GM21367 (cell line): ENCODE measurements at regions not wholly inside any gene's neighbourhood (a gene's known extent, or its start where the extent isn't known, plus 50 kb on each side); places are given as distances from the start of the nearest gene placed in this dataset.

ENCODE experiments used
- ATAC-seq: cut with Tn5 transposase; IDR thresholded peaks from one replicate; pipeline ENCODE4 v1.9.1; 2021; ENCODE audit not compliant: unreplicated experiment

- ATAC-seq, result no peak
These were observed 253.0 kb downstream of the IRS2 start for GRCh38 chr13:109533350-109533749.

GRCh38 chr13:109529964-109530363, 256.4 kb downstream of the IRS2 start:
- no peak for ATAC-seq

DNA sequence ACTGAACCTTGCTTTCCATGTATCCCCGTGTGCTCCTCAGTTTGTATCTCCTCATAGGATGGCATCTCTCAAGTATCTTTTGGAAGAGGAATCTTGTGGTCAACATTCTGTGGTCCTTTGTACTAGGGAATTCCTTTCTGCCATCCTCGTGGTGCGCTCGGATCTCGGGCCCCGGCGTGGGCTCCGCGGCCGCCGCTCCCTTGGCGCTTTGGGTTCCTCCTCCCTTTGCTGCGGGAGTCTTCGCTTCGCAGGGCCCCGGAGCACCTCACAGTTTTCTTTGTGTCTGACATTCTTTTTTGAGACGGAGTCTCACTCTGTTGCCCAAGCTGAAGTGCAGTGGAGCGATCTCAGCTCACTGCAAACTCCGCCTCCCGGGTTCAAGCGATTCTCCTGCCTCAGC, 264.7 kb downstream of the IRS2 start:
- ATAC-seq, result no peak

DNA sequence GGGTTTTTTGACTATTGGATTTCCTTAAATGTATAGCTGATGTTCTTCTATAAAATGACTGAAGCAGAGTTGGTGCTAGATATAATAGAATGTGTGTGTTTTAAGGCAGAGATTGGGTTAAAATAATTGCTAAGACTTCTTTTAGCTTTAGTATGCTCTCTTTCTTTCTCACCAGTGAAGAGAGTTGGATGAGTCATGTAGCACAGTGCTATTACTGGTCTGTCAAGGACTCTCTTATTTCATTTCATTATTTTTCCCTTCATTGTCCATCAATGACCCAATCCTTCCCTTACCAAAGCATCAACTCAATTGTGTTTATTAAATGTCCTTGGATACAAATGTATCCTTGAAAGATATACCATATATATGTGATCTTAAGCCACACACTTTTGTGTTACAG, 268.9 kb downstream of the IRS2 start:
- ATAC-seq, result no peak

DNA sequence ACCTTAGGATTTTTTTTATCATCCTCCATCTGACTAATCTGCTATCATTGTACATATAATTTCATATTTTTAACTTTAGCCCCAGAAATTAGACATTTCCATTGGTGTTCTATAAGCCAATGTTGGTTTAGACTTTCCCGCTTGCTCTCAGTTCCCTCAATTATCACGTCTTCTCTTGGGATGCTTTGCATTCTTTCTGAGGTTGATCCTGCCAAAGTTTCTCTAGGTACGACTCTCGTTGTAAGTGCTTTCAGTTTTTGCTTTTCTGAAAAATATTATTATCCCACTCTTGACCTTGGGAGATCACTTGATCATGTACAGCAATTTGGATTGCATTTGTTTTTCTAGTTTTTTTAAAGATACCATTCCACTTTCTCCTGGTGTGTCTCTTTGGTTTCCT, 270.2 kb downstream of the IRS2 start:
- ATAC-seq, result no peak

- no peak for ATAC-seq
These were observed 276.4 kb downstream of the IRS2 start for GRCh38 chr13:109510013-109510412.

- no peak for ATAC-seq
These were observed 277.1 kb downstream of the IRS2 start for GRCh38 chr13:109509154-109509900.

DNA sequence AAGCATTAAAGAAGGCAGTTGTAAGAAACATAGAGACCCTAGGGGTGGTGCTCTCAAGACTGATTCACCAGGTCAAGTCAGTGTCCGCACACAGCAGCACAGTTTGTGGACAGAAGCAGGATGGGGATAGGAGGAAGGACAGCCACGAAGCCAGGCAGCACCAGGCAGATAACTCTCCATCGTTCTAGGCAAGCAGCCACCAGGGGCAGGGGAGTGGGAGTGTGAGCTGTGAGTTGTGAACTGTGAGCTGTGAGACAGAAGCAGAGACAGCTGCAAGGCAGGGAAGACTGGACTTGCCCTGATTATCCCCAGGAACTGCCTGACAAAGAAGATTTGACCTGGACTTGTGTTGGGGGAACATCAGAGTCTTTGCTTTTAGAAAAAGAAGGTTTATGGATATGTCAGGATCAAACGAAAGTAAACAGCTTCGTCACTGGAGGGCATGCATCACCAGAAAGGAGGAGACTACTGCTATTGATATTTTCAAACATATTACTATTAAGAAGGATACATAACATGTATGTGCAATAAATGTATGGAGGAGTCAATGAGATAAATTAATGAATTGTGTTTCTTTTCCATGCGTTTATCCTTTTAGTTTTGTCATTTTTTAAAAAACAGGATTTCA, 286.1 kb downstream of the IRS2 start:
- no peak for ATAC-seq

- ATAC-seq, result no peak
These were observed 288.5 kb downstream of the IRS2 start for GRCh38 chr13:109497917-109498316.

DNA sequence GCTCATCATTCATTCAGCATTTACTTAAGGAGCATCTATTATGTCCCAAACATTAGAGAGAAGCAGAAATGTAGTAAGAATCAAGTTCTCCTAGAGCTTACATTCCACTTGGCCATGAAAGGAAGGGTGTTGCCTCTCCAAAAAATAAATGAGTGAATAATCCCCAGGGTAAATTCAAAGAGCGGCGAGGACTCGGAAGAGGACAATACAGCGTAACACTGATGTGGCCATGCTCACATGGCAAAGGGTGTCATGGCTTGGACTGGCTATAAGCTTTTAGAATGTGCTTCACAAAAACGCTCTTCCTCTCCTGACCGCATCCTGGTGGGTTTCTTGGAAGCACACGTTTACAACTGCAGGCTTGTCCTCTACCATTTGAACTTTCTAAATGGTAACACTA, 290.2 kb downstream of the IRS2 start:
- no peak for ATAC-seq

DNA sequence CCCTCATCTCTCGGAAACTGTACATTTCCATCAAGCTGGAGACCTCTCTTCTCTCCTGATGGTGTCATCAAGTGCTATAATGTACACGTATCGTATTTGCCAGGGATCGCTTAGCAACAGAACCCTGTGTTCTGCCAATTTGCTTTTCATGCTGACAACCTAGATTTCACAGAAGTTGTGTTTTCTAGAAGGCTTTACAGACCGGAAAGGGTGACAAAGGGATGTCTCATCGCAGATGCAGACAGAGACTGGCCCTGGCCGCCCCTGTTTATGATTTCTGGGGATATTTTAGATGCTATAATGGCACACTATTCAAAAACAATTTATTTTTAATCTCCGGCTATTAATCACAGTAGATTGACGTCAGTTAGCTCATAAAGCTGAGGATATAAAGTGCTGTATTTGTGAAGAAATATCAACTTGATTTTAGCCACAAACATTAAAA, 291.4 kb downstream of the IRS2 start:
- no peak for ATAC-seq

- no peak for ATAC-seq
These were observed 301.1 kb downstream of the IRS2 start for GRCh38 chr13:109485136-109485794.

- ATAC-seq, result no peak
These were observed 303.1 kb downstream of the IRS2 start for GRCh38 chr13:109483284-109483683.

DNA sequence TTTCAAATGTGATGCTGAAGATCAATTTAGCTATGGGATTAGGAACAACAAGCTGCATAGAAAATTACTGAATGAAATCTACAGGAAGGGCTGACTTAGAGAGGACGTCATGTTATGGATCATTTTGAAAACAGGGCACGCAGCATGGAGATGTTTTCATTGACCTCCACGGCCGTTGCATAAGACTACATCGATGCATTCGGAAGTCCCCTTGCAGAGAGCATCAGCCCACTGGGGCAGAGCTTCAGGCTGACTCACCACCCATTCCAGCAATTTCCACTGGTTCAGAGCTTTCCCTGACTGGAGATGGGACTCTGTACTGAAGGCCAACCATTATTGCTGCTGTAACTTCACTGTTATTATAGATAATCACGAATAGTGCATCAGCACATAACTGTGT, 305.3 kb downstream of the IRS2 start:
- ATAC-seq, result no peak

GRCh38 chr13:109480011-109480955, 306.1 kb downstream of the IRS2 start:
- no peak for ATAC-seq

- no peak for ATAC-seq
These were observed 306.8 kb downstream of the IRS2 start for GRCh38 chr13:109479534-109479933.

DNA sequence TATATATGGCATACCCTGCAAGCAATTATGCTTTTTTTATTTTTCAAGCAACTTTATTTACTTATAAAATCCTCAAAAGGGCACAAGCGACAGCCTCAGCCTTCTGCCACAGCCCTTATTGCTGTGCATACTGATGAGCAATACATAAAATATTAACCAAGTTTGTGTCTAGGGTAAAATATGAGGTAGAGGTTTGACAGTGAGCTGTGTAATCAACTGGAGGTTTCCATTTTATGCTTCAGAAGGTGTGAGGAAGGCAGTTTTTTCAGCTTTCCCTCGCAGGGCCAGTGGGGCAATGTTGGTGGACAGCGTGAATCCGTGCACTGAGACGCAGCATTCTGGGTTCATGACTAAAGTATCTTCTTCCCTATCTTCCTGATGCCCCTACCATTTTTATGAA, 310.4 kb downstream of the IRS2 start:
- ATAC-seq, result no peak

DNA sequence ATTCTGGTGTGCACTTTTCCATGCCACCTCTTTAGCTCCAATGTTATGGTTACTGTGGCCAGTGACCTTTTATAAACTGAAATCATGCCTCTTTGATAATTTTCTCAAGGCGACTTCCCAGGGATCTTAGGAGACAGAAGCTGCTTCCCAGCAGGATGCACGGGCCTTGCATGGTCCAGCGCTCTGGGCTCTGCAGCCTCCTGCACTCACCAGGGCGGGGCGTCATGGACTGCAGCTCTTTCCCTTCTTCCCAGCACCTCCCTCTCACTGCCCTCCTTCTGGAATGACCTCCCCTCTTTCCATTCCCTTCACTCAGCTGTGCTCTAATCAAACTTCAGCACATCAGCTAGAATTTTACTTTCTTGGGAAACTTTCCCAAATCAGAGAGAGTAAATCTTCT, 318.3 kb downstream of the IRS2 start:
- ATAC-seq, result no peak

DNA sequence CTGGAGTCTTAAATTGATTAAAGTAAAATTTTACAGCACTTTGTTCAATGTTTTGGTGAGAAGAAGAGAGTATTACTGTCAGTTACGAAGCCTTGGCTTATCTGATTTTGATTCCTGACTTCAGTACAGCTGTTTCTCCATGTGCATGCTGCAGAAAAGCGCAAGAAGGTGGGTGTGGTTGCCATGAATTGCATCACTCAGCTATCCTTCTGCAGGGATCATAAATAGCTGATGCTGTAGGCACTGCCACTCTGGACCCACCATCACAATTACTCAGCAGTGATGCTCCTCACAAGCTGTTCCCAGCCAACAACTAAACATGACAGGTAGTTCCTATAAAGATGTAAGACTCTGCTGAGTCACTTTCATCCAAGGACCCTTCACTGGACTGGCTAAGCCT, 321.2 kb downstream of the IRS2 start:
- ATAC-seq, result no peak

GRCh38 chr13:109454167-109454917, 332.0 kb downstream of the IRS2 start:
- no peak for ATAC-seq
